GM18519 (cell line): ENCODE measurements at regions not wholly inside any gene's neighbourhood (a gene's known extent, or its start where the extent isn't known, plus 50 kb on each side); places are given as distances from the start of the nearest gene placed in this dataset.

ENCODE experiments used
- ATAC-seq: cut with Tn5 transposase; IDR thresholded peaks from one replicate; pipeline ENCODE4 v1.9.1; 2021; ENCODE audit warnings: mild to moderate bottlenecking, moderate library complexity; ENCODE audit not compliant: unreplicated experiment, low FRiP score

GRCh38 chr5:108650997-108651396, 96.7 kb upstream of the FER start:
- ATAC-seq: no peak

DNA sequence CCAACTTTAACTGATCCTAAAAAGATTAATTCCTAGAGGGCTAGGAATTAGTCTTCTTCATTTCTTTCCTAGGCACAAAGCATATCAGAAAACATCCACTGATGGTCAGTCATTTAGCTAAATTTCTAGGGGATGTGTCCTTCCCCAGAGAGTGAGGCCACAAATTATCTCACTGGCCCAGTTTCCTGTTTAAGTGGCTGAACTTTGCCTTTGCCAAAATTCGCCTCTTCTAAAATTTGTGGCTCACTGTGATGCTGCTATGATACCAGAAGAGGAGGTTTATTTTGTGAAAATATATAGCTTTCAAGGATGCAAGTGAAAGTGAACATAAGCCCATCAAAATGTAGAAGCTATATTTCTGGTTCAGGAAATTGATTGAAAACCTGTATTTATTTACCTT, 98.1 kb upstream of the FER start:
- no peak for ATAC-seq

GRCh38 chr5:108649106-108649505, 98.6 kb upstream of the FER start:
- ATAC-seq: no peak

- ATAC-seq: peak; percentile 96
Observed at GRCh38 chr5:108642170-108642906, 105.4 kb upstream of the FER start.

GRCh38 chr5:108641596-108641995, 106.1 kb upstream of the FER start:
- ATAC-seq: no peak

GRCh38 chr5:108639366-108639765, 108.3 kb upstream of the FER start:
- no peak for ATAC-seq

- ATAC-seq: no peak
Observed at GRCh38 chr5:108638021-108638420, 109.7 kb upstream of the FER start.

- no peak for ATAC-seq
Observed at GRCh38 chr5:108637134-108637533, 110.6 kb upstream of the FER start.

DNA sequence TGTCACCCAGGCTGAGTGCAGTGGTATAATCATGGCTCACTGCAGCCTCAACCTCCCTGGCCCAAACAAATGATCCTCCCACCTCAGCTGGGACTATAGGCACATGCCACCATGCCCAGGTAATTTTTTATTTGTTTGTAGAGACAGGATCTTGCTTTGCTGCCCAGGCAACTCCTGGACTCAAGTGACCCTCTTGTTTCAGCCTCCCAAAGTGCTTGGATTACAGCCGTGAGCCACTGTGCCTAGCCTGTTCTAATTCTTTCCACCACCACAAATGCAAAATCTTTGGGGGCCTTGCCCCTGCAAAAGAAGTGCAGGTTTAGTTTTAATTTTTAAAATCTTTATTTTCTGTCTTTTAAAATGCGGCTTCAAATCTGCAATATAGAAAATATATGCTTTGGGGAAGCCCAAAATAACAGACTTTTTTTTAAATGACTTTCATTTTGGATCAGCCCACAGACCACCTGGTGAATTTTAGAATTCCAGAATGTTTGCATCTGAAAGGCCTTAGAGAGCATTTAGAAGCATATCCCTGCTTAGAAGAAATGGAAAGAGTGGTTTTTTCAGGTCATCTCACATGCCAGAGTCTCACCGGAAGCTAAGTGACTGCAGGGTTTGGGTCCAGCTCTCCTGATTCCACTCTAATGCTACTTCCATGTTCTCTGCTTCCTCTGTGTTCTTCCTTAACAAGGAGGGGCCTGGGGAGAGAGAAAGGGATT, 111.4 kb upstream of the FER start:
- ATAC-seq: no peak

- ATAC-seq: peak; percentile 50
Observed at GRCh38 chr5:108634617-108635288, 112.9 kb upstream of the FER start.

GRCh38 chr5:108634010-108634616, 113.6 kb upstream of the FER start:
- no peak for ATAC-seq

- ATAC-seq: no peak
Observed at GRCh38 chr5:108629779-108630528, 117.7 kb upstream of the FER start.

DNA sequence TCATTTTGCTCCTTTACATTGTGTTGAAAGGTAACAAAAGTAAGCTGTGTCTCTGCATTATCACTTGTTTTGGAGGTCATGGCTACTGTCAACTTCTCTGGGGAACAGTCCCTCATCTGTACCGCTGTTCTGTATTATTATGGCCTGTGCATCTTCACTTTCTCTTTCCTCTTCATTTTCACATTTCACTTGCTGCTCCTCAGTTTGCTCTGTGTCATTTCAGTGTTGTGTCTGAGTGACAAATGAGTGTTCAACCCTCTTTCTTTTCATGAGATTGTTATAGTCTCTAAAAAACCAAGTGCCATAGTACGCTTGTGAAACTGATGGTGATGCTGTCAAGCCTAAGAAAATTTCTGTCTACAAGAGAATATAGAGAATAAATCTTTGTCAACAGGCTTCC, 122.0 kb upstream of the FER start:
- no peak for ATAC-seq

GRCh38 chr5:108623826-108624225, 123.9 kb upstream of the FER start:
- ATAC-seq: no peak

GRCh38 chr5:108620516-108620915, 127.2 kb upstream of the FER start:
- ATAC-seq: no peak

- no peak for ATAC-seq
Observed at GRCh38 chr5:108619815-108620214, 127.9 kb upstream of the FER start.

- no peak for ATAC-seq
Observed at GRCh38 chr5:108617467-108618435, 129.9 kb upstream of the FER start.

DNA sequence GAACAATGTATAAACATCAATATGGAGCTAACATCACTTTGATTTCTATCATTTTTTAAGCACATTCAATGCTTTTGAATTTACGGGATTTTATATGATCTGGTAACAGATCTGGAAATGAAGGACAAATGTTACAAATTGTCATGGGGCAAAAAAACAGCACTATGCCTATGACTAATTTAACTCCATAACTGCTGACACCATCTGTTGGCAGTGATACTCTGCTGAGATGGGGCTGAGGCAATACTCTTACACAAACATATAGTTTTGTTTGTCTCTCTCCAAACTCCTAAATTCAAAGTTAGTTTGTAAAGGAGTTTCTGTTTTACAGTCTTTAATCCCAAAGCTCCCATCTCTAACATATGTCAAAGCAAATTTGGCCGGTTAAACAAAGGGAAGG, 132.5 kb upstream of the FER start:
- no peak for ATAC-seq

DNA sequence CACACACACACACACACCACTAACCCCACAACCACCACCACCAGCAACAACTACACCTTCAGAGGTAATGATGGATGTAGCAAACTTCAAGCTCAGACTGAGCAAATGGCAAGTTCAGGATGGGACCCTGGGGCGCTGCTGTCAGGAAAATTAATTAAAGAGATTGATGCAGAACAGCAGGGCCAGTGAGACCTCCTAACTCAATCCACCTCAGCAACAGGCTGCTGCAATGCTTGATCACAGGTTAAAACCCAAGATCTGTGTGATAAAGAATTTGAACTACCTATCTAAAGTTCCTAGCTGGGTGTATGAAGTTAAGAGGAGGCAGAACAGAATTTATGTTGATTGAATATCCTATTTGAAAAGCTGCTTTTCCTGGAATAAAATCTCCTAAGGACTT, 140.3 kb upstream of the FER start:
- ATAC-seq: no peak
